ENCODE measurements at regions not wholly inside any gene's neighbourhood (a gene's known extent, or its start where the extent isn't known, plus 50 kb on each side); places are given as distances from the start of the nearest gene placed in this dataset.
"Not testable (repeated sequence)": the region's sequence is repeated elsewhere in the genome, so short reads cannot be mapped to it uniquely, and the experiment has no call there.

DNA sequence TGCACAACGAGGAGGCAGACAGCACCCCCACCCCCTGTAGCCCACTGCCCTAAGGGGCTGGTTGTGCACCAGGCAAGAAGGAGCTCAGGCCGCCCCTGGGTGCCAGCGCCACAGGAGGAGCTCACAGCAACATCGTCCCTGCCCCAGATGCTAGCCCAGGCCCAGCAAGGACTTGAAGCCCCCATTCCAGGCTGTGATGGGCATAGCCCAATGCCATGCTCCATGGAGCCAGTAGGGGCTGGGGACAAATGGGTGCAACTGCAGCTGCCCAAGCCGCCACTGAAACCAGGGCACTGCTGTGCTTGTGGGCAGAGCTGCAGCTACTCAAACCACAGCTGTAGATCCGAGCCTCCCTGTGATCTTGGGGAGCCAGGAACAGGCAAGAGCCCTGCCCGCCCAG, 241.3 kb upstream of the GIMD1 start:
- DNase-seq (ENCODE audit: extremely low read depth in 1 of 11, low read depth in 9 of 11, low spot score in 4 of 11): no peak

DNA sequence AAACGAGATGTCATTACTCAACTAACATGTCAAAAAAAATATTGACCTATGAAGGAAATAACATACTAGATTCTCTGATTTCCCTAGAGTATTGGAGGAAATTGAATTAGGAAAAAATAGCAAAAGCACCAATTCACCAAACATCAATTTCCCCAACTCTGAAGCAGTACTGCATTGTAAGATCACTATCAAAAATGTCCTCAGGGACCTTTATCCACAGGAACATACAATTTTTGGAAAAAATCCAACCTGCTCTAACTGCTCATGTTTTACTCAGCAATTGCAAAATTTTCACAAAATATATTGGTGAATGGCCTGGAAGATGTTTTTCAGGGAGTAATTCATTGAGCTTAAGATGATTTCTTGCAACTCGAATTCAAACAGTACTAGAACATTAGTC, 239.0 kb upstream of the GIMD1 start:
- no peak for DNase-seq (ENCODE audit: extremely low read depth in 1 of 11, low read depth in 9 of 11, low spot score in 4 of 11)

GRCh38 chr4:106604319-106605051, 235.9 kb upstream of the GIMD1 start:
- no peak for DNase-seq (ENCODE audit: extremely low read depth in 1 of 11, low read depth in 9 of 11, low spot score in 4 of 11)

- no peak for DNase-seq (ENCODE audit: extremely low read depth in 1 of 11, low read depth in 9 of 11, low spot score in 4 of 11)
Measured at GRCh38 chr4:106603471-106603870, 234.9 kb upstream of the GIMD1 start.

DNA sequence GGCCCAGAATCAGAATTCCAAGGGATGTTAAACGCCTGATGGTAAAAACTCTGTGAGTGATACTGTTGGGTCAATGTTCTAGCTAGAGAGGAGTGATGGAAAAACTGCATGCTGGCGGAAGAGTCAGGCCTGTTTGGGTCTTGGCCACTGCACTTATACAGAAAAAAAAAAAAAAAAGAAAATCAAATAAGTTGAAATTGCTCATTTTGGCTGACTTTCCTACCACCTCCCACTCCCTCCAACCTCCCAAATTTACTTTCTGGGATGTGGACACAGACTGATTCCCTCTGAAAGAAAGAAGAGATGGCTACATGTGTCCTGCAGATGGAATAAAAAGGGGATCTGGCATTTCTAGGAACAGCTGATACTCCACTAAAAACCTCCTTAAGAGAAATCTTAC, 234.1 kb upstream of the GIMD1 start:
- DNase-seq (ENCODE audit: extremely low read depth in 1 of 11, low read depth in 9 of 11, low spot score in 4 of 11): no peak

DNA sequence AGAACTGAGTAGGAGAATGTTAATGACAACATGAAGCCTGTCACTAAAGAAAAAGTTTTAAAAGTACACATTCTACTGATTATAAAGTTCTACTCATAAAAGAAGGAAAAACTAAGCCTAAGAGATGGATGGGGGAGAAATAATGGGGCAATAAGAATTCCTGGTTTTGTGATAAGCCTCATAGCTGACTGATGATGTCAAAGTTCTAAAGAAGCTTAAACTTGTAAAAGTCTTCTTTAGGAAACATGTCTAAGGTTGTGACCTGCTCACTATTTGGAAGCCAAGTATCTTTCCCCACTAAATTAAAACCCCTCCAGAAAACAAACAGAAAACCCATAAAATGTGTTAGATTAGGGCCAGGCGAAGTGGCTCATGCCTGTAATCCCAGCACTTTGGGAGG, 232.9 kb upstream of the GIMD1 start:
- no peak for DNase-seq (ENCODE audit: extremely low read depth in 1 of 11, low read depth in 9 of 11, low spot score in 4 of 11)

- no peak for DNase-seq (ENCODE audit: extremely low read depth in 1 of 11, low read depth in 9 of 11, low spot score in 4 of 11)
Measured at GRCh38 chr4:106595906-106596305, 227.3 kb upstream of the GIMD1 start.

DNA sequence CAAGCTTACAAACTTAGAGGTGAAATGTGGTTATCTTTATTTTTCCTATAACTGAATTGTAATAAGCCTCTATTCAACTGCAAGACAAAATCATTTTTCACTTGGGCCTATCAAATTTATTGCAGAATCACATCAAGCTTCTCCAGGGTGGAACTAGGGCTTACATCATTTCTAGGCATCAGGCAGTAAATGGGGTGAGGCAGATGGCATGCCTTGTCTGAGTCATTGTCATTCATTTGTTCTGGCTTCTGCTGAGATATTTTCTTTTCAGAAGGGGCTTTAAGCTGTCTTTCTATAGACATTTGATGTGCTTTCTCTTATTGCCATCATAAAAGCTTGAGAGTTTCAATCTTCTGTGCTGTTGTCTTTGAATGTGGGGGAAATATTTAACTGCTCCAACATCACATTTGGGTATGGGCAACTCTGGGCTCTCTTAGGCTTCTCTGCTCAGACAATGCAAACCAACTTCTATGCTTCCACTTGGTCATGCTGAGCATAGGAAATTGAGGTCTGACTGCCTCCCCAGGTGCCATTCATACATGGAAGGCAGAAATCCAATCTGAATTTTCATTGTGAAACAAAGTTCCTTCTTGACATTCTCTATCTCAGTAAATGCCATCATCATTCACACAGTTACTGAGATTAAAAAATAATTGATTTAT, 225.8 kb upstream of the GIMD1 start:
- DNase-seq (ENCODE audit: extremely low read depth in 1 of 11, low read depth in 9 of 11, low spot score in 4 of 11): no peak

DNA sequence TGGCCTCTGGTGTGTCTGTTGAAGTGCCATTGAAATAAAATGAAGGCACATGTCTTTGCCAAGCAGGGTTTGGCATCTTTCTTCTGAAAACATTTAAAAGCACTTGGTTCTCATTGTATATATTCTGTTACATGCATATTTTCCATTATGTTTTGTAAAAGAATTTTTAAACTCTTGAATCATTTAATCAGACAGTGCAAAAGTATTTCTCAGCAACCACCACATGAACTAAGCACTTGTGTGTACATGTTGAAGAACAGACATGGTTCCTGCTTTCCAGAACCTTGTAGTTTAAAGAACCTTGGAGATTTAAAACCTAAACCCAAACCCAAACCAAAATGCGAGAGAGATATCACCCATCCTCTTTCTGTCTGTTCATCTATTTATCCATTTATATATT, 220.3 kb upstream of the GIMD1 start:
- DNase-seq (ENCODE audit: extremely low read depth in 1 of 11, low read depth in 9 of 11, low spot score in 4 of 11): no peak

GRCh38 chr4:106587558-106587957, 219.0 kb upstream of the GIMD1 start:
- DNase-seq (ENCODE audit: extremely low read depth in 1 of 11, low read depth in 9 of 11, low spot score in 4 of 11): no peak

DNA sequence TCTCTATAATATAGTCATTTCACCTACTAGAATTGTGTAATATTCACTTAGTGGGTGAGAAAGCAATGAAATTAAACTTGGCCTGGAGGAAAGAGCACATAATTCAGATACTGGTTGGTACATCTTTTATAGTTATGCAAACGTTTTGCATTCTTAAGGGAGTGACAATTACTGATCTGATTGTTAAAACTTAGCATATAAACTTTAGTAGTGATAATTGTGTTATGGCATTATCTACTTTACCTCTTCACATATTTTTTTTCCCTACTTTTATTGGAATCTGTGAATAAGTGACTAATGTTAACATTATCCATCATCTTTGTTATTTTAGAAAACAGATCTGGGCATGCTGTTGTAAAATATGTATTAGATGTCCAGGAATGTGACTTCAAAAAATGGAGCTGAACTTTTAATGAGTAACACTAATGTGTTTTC, 217.4 kb upstream of the GIMD1 start:
- no peak for DNase-seq (ENCODE audit: extremely low read depth in 1 of 11, low read depth in 9 of 11, low spot score in 4 of 11)

- no peak for DNase-seq (ENCODE audit: extremely low read depth in 1 of 11, low read depth in 9 of 11, low spot score in 4 of 11)
Measured at GRCh38 chr4:106584337-106584989, 215.9 kb upstream of the GIMD1 start.

GRCh38 chr4:106583567-106583966, 215.0 kb upstream of the GIMD1 start:
- no peak for DNase-seq (ENCODE audit: extremely low read depth in 1 of 11, low read depth in 9 of 11, low spot score in 4 of 11)

DNA sequence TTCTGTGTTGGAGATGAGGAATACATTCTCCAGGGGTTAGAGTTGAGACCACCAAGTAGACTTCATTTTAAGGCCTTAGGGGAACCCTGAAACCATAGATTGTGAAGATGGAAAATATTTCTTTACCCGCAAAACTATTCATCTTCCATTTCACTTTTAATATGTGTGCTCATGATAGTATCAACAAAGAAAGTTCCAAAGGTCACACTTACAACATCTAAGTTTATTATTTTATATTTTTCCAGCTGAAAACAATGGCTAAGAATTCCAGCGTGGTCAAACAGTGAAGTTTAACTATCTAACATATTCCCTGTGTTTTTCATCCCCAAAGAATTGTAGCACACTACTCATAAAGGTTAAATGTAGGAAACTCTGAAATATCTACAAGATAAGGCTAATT, 214.5 kb upstream of the GIMD1 start:
- no peak for DNase-seq (ENCODE audit: extremely low read depth in 1 of 11, low read depth in 9 of 11, low spot score in 4 of 11)

DNA sequence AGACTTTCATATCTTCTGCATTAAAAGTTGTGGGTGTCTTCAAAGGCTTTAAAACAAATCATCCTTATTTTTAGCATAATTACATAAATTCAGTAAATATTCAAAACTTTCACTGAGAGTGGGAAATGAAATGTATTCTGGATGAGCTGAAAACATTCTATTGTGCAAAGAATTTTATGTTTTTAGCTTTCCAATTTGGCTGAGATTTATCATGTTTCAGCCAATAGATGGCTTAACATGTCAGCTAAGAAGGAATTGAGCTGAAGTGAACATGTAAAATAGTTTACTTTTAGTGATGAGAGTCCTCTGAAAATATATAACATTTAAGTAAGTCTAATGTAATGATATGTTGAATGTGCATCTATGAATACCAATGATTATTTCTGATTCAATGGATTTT, 213.5 kb upstream of the GIMD1 start:
- DNase-seq (ENCODE audit: extremely low read depth in 1 of 11, low read depth in 9 of 11, low spot score in 4 of 11): no peak

- no peak for DNase-seq (ENCODE audit: extremely low read depth in 1 of 11, low read depth in 9 of 11, low spot score in 4 of 11)
Measured at GRCh38 chr4:106579236-106579635, 210.7 kb upstream of the GIMD1 start.

GRCh38 chr4:106569146-106570031, 200.8 kb upstream of the GIMD1 start:
- DNase-seq (ENCODE audit: extremely low read depth in 1 of 11, low read depth in 9 of 11, low spot score in 4 of 11): no peak

DNA sequence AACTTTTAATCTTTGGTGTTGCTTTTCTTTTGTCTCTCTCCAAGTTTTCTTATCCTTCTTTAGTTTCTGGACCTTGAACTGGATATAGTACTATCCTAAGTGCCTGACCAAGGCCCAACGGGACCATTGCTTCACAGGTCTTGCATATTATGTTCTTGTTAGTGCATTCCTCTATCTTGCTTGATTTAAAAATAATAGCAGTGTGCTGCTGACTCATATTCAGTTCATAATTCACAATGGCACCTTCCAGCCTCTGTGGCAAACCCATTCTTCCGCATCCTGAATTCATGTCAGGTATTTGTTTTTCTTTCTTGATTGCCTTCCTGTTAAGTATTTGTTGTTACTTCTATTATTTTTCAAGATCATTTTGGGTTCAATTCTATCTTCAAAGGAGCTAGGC, 197.1 kb upstream of the GIMD1 start:
- DNase-seq (ENCODE audit: extremely low read depth in 1 of 11, low read depth in 9 of 11, low spot score in 4 of 11): no peak

- DNase-seq (ENCODE audit: extremely low read depth in 1 of 11, low read depth in 9 of 11, low spot score in 4 of 11): not testable (repeated sequence)
Measured at GRCh38 chr4:106563637-106564036, 195.1 kb upstream of the GIMD1 start.

GRCh38 chr4:106551724-106552123, 183.1 kb upstream of the GIMD1 start:
- no peak for DNase-seq (ENCODE audit: extremely low read depth in 1 of 11, low read depth in 9 of 11, low spot score in 4 of 11)

Measured in renal cortex interstitium (tissue), 11 donors.